GM19467 (cell line): ENCODE measurements at regions not wholly inside any gene's neighbourhood (a gene's known extent, or its start where the extent isn't known, plus 50 kb on each side); places are given as distances from the start of the nearest gene placed in this dataset.
"Not testable (repeated sequence)": the region's sequence is repeated elsewhere in the genome, so short reads cannot be mapped to it uniquely, and the experiment has no call there.

Source experiments
- ATAC-seq: cut with Tn5 transposase; IDR thresholded peaks from one replicate; pipeline ENCODE4 v1.9.1; 2021; ENCODE audit warnings: mild to moderate bottlenecking, moderate library complexity; ENCODE audit not compliant: unreplicated experiment

- no peak for ATAC-seq
Measured at GRCh38 chr20:6355754-6356451, 233.1 kb upstream of the FERMT1 start.

GRCh38 chr20:6348908-6349307 lies 226.1 kb upstream of the FERMT1 start:
- no peak for ATAC-seq

- ATAC-seq: no peak
Measured at GRCh38 chr20:6347916-6348315, 225.1 kb upstream of the FERMT1 start.

- no peak for ATAC-seq
Measured at GRCh38 chr20:6341491-6341890, 218.7 kb upstream of the FERMT1 start.

GRCh38 chr20:6339176-6339575 lies 216.3 kb upstream of the FERMT1 start:
- ATAC-seq: no peak

GRCh38 chr20:6333110-6333509 lies 210.3 kb upstream of the FERMT1 start:
- no peak for ATAC-seq

GRCh38 chr20:6321235-6321634 lies 198.4 kb upstream of the FERMT1 start:
- ATAC-seq: not testable (repeated sequence)

GRCh38 chr20:6311841-6312655 lies 189.2 kb upstream of the FERMT1 start:
- no peak for ATAC-seq

GRCh38 chr20:6311097-6311496 lies 188.3 kb upstream of the FERMT1 start:
- no peak for ATAC-seq

GRCh38 chr20:6305536-6305935 lies 182.7 kb upstream of the FERMT1 start:
- no peak for ATAC-seq

- ATAC-seq: no peak
Measured at GRCh38 chr20:6302041-6302440, 179.2 kb upstream of the FERMT1 start.

- ATAC-seq: no peak
Measured at GRCh38 chr20:6299456-6299855, 176.6 kb upstream of the FERMT1 start.

GRCh38 chr20:6298049-6298448 lies 175.2 kb upstream of the FERMT1 start:
- no peak for ATAC-seq

- ATAC-seq: no peak
Measured at GRCh38 chr20:6295867-6296256, 173.0 kb upstream of the FERMT1 start.

GRCh38 chr20:6295127-6295866 lies 172.5 kb upstream of the FERMT1 start:
- no peak for ATAC-seq

- no peak for ATAC-seq
Measured at GRCh38 chr20:6287471-6287870, 164.6 kb upstream of the FERMT1 start.

- no peak for ATAC-seq
Measured at GRCh38 chr20:6282642-6283041, 159.8 kb upstream of the FERMT1 start.

GRCh38 chr20:6277661-6278240 lies 154.9 kb upstream of the FERMT1 start:
- no peak for ATAC-seq

- not testable (repeated sequence) for ATAC-seq
Measured at GRCh38 chr20:6270404-6270803, 147.6 kb upstream of the FERMT1 start.

GRCh38 chr20:6269168-6269873 lies 146.5 kb upstream of the FERMT1 start:
- no peak for ATAC-seq
